Activated naive CD8-positive, alpha-beta T cell treated with anti-CD3 and anti-CD28 coated beads, Interleukin-2, amount 10 ng/mL, durations not matched to agents 7 days and 5 days (primary cell): ENCODE measurements at regions not wholly inside any gene's neighbourhood (a gene's known extent, or its start where the extent isn't known, plus 50 kb on each side); places are given as distances from the start of the nearest gene placed in this dataset.
A peak's percentile ranks its signal among the peaks of the same experiment; 100 is the strongest.
"Not testable (repeated sequence)": the region's sequence is repeated elsewhere in the genome, so short reads cannot be mapped to it uniquely, and the experiment has no call there.

Experiments used
- ATAC-seq: fragments of 150-1000 bp; cut with Tn5 transposase; one replicate; pipeline ENCODE4 v1.10.0; 2021; ENCODE audit warnings: low read depth, moderate library complexity
- POLR2A ChIA-PET: fragments of 350-600 bp; sonication (Branson Sonifier 250); formaldehyde crosslinking; loops from one replicate; lab custom pipeline; 2021; ENCODE audit warnings: antibody characterized with exemption; lab: Charles Lee
- DNase-seq: peaks from one replicate; pipeline ENCODE4 v3.0.0; 2021
- H3K27ac Mint-ChIP-seq: one replicate; pipeline ENCODE4 v1.8.0; 2022; ENCODE audit warnings: mild to moderate bottlenecking, mixed read lengths
- H3K27me3 Mint-ChIP-seq: one replicate; pipeline ENCODE4 v1.8.0; 2022; ENCODE audit warnings: mild to moderate bottlenecking, moderate library complexity, mixed read lengths
- H3K36me3 Mint-ChIP-seq: one replicate; pipeline ENCODE4 v1.8.0; 2021; ENCODE audit warnings: mild to moderate bottlenecking, mixed read lengths
- H3K4me1 Mint-ChIP-seq: one replicate; pipeline ENCODE4 v1.8.0; 2021; ENCODE audit warnings: mixed read lengths
- H3K4me3 Mint-ChIP-seq: one replicate; pipeline ENCODE4 v1.8.0; 2022; ENCODE audit warnings: mild to moderate bottlenecking, moderate library complexity, mixed read lengths
- H3K9me3 Mint-ChIP-seq: one replicate; pipeline ENCODE4 v1.8.0; 2021; ENCODE audit warnings: mixed read lengths

- POLR2A ChIA-PET = no interaction called here
- H3K36me3 Mint-ChIP-seq = no peaks in the 10 kb centered on the region
- no peak for ATAC-seq
- H3K9me3 Mint-ChIP-seq = no peaks in the 10 kb centered on the region
- no peak overlapping the region for H3K27ac Mint-ChIP-seq
- DNase-seq = no peak
- H3K27me3 Mint-ChIP-seq = peaks cover 7% of the 10 kb centered on the region
- no peak overlapping the region for H3K4me3 Mint-ChIP-seq
- peaks cover 2% of the 10 kb centered on the region for H3K4me1 Mint-ChIP-seq
These were observed 108.6 kb upstream of the TRIM2 start for GRCh38 chr4:153095448-153096204.

DNA sequence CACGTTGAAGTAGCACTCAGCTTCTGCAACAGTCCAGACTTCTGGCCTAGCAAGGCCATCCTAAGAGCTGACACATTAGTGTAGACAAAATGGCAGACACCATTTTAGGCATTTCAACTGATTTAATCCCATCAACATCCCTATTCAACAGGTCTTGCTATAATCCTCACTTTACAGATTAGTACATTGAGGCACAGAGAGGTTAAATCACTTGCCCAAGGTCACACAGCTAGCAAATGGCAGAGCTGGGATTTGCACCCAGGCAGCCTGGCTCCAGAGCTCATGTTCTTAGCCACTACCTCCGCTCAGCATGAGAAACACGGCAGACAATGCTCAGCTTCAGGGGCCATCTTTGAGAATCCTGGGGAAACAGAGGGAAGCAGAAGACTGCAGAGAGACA, 107.9 kb upstream of the TRIM2 start:
- H3K4me3 Mint-ChIP-seq = no peak overlapping the region
- no peak overlapping the region for H3K27ac Mint-ChIP-seq
- DNase-seq (no peak), ATAC-seq (no peak)
- H3K36me3 Mint-ChIP-seq = no peaks in the 10 kb centered on the region
- peaks cover 7% of the 10 kb centered on the region for H3K27me3 Mint-ChIP-seq
- H3K9me3 Mint-ChIP-seq = no peaks in the 10 kb centered on the region
- POLR2A ChIA-PET = no interaction called here
- H3K4me1 Mint-ChIP-seq = peaks cover 2% of the 10 kb centered on the region

GRCh38 chr4:153098427-153098826, 105.8 kb upstream of the TRIM2 start:
- POLR2A ChIA-PET = no interaction called here
- Mint-ChIP-seq H3K9me3 (peaks cover 3% of the 10 kb centered on the region), H3K27ac (no peak overlapping the region), H3K4me1 (no peaks in the 10 kb centered on the region), H3K27me3 (peaks cover 18% of the 10 kb centered on the region), H3K36me3 (peaks cover 3% of the 10 kb centered on the region), H3K4me3 (no peak overlapping the region)
- DNase-seq (no peak), ATAC-seq (no peak)

- H3K27ac Mint-ChIP-seq = no peak overlapping the region
- peaks cover 18% of the 10 kb centered on the region for H3K27me3 Mint-ChIP-seq
- H3K36me3 Mint-ChIP-seq = peaks cover 3% of the 10 kb centered on the region
- POLR2A ChIA-PET = no interaction called here
- H3K9me3 Mint-ChIP-seq = peaks cover 3% of the 10 kb centered on the region
- DNase-seq (no peak), ATAC-seq (no peak)
- H3K4me3 Mint-ChIP-seq = no peak overlapping the region
- peaks cover 3% of the 10 kb centered on the region for H3K4me1 Mint-ChIP-seq
These were observed 104.7 kb upstream of the TRIM2 start for GRCh38 chr4:153099391-153100140.

GRCh38 chr4:153106736-153107135, 97.5 kb upstream of the TRIM2 start:
- peaks cover 14% of the 10 kb centered on the region for H3K36me3 Mint-ChIP-seq
- H3K27me3 Mint-ChIP-seq = peaks cover 40% of the 10 kb centered on the region
- peaks cover 11% of the 10 kb centered on the region for H3K9me3 Mint-ChIP-seq
- H3K4me3 Mint-ChIP-seq, H3K4me1 Mint-ChIP-seq, ATAC-seq, POLR2A ChIA-PET, H3K27ac Mint-ChIP-seq, DNase-seq: not testable (repeated sequence)

DNA sequence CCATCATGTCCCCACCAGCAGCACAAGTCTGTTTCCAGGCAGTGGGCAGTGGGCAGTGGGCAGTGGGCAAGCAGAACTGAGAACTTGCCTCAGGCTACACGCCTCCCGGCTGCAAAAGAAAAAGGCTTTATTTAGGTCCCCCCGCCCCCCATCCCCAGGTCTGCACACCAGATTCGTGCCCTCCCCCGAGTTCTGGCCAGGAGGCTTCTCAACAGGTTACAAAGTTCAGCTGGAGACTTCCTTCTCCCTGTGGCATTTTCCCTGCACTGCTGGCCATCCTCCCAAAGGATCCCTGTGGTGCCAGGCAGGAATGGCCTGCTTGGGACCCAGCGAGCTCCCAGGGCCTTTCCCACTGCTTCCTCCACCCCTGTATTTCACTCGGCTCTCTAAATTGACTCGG, 97.0 kb upstream of the TRIM2 start:
- peaks cover 7% of the 10 kb centered on the region for H3K4me1 Mint-ChIP-seq
- H3K27ac Mint-ChIP-seq = no peak overlapping the region
- POLR2A ChIA-PET = no interaction called here
- peaks cover 37% of the 10 kb centered on the region for H3K27me3 Mint-ChIP-seq
- ATAC-seq (no peak), DNase-seq (no peak)
- H3K9me3 Mint-ChIP-seq = peaks cover 11% of the 10 kb centered on the region
- no peak overlapping the region for H3K4me3 Mint-ChIP-seq
- peaks cover 14% of the 10 kb centered on the region for H3K36me3 Mint-ChIP-seq

- H3K36me3 Mint-ChIP-seq = peaks cover 11% of the 10 kb centered on the region
- no peak overlapping the region for H3K27ac Mint-ChIP-seq
- DNase-seq (no peak), ATAC-seq (no peak)
- H3K4me3 Mint-ChIP-seq = no peak overlapping the region
- peaks cover 7% of the 10 kb centered on the region for H3K9me3 Mint-ChIP-seq
- POLR2A ChIA-PET = no interaction called here
- H3K27me3 Mint-ChIP-seq = peaks cover 26% of the 10 kb centered on the region
- H3K4me1 Mint-ChIP-seq = peaks cover 5% of the 10 kb centered on the region
These were observed 94.9 kb upstream of the TRIM2 start for GRCh38 chr4:153109296-153109849.

DNA sequence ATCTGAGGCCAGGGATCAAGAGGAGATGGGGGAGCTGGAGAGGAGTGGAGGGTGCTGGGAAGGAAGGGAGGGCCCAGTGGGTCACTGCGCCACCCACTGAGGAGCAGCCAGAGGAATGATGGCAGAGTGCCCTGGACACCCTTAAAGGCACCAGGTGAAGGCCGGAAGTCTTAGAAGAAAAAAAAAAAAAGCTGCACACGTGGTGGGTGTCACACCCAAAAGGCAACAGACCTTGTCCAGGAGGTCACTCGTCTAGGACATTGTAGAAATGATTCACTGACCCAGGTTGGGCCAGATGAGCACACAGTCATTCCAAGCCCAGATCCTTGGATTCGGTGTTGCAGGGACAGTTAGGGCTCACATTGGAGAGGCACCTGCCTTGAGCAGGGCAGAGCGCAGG, 93.5 kb upstream of the TRIM2 start:
- H3K36me3 Mint-ChIP-seq = peaks cover 6% of the 10 kb centered on the region
- peaks cover 7% of the 10 kb centered on the region for H3K9me3 Mint-ChIP-seq
- peaks cover 19% of the 10 kb centered on the region for H3K27me3 Mint-ChIP-seq
- H3K4me1 Mint-ChIP-seq = peaks cover 2% of the 10 kb centered on the region
- no peak overlapping the region for H3K27ac Mint-ChIP-seq
- POLR2A ChIA-PET = no interaction called here
- no peak overlapping the region for H3K4me3 Mint-ChIP-seq
- ATAC-seq (no peak), DNase-seq (no peak)

DNA sequence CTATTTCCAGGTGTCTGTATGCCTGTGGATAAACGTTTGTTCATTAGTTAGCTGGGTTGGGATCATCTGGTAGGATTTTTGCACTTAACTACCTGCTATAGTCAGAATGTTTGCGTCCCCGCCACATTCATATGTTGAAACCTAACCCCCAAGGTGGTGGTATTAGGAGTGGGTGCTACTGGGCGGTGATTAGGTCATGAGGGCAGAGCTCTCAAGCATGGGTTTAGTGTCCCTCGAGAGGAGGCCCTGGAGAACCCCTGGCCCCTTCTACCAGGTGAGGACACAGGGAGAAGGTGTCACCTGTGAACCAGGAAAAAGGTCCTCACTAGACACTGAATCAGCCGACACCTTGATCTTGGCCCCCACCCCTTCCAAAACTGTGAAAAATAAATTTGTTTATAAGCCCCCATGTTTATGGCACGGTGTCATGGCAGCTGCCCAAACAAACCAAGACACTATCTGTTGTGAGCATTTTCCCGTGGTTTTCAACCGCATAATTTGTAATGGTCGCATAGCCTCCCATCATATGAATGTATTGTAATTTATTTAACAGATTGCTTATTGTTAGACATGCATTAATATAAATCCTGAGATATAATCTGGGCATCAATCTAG, 92.7 kb upstream of the TRIM2 start:
- POLR2A ChIA-PET = interaction anchor here (0.7 to 1.2 kb wide), 2 partner anchors 22 to 28 kb away, joined by 3 to 5 read pairs; no protein-coding TSS in a partner anchor
- Mint-ChIP-seq H3K4me3 (no peak overlapping the region), H3K27me3 (peaks cover 12% of the 10 kb centered on the region), H3K36me3 (no peaks in the 10 kb centered on the region), H3K4me1 (peaks cover 2% of the 10 kb centered on the region), H3K9me3 (peaks cover 2% of the 10 kb centered on the region), H3K27ac (no peak overlapping the region)
- DNase-seq (no peak), ATAC-seq (no peak)

GRCh38 chr4:153112041-153112441, 92.2 kb upstream of the TRIM2 start:
- H3K27ac Mint-ChIP-seq = no peak overlapping the region
- H3K4me3 Mint-ChIP-seq = no peak overlapping the region
- peaks cover 6% of the 10 kb centered on the region for H3K4me1 Mint-ChIP-seq
- DNase-seq (peak; percentile 39), ATAC-seq (peak; percentile 10)
- peaks cover 11% of the 10 kb centered on the region for H3K27me3 Mint-ChIP-seq
- peaks cover 1% of the 10 kb centered on the region for H3K9me3 Mint-ChIP-seq
- H3K36me3 Mint-ChIP-seq = no peaks in the 10 kb centered on the region
- POLR2A ChIA-PET = interaction anchor here (0.7 to 1.2 kb wide), 2 partner anchors 23 to 29 kb away, joined by 3 to 5 read pairs; no protein-coding TSS in a partner anchor

DNA sequence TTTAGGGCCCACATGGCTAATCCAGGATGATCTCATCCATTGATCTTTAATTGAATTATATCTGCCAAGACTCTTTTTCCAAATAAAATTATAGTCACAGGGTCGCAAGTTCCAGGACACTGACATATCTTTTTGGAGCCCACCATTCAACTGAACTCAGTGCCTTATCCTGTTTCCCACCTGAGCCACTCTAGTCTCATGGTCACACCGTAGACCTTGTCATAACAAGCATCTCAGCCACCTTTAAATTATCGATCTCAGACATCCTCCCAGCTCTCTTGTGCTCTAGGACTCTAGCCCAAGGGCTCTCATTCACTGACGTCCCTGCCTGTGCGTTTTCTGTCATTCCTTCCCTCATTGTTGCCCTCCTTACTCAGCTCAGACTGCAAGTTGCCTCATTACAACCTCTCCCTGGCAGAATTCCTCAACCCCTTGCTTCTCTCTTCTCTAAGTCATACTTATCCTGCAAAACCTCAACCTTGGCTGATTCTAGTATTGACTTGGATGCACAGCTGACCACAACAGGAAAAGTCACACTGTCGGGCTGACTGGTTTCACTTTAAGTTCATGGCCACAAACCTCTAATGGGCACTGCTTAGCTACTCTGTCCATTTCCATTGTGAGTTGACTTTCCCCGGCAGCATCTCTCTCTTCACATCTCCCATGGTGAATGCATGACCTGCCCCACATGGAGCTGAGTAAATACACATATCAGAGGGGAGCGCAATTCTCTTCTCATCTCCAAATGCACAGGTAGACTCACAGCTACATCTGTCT, 91.0 kb upstream of the TRIM2 start:
- Mint-ChIP-seq H3K27me3 (peaks cover 11% of the 10 kb centered on the region), H3K4me3 (no peak overlapping the region), H3K27ac (no peak overlapping the region), H3K9me3 (no peaks in the 10 kb centered on the region), H3K4me1 (peaks cover 15% of the 10 kb centered on the region), H3K36me3 (no peaks in the 10 kb centered on the region)
- POLR2A ChIA-PET = interaction anchor here (0.8 to 2.7 kb wide), 2 partner anchors 10 to 30 kb away, joined by 3 to 14 read pairs; no protein-coding TSS in a partner anchor
- DNase-seq = no peak
- no peak for ATAC-seq

DNA sequence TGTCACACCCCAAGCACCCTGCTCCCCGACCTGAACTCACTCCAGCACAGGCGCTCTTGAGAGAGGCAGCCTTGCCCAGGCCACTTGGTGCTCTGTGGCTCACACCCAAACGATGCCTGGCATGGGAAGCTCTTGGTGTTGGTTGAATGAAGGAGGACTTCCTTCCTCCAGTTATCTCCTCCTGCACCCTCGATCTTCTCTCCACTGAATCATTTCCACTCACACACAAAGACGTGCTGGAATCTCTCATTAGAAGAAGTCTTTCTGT, 90.5 kb upstream of the TRIM2 start:
- POLR2A ChIA-PET = interaction anchor here (2.7 kb wide), 1 partner anchor 31 kb away, joined by 14 read pairs; no protein-coding TSS in a partner anchor
- no peak overlapping the region for H3K4me3 Mint-ChIP-seq
- H3K9me3 Mint-ChIP-seq = no peaks in the 10 kb centered on the region
- H3K27me3 Mint-ChIP-seq = peaks cover 11% of the 10 kb centered on the region
- no peak for DNase-seq
- peaks cover 17% of the 10 kb centered on the region for H3K4me1 Mint-ChIP-seq
- no peaks in the 10 kb centered on the region for H3K36me3 Mint-ChIP-seq
- no peak for ATAC-seq
- no peak overlapping the region for H3K27ac Mint-ChIP-seq
